HG03520 (cell line): ENCODE measurements at regions not wholly inside any gene's neighbourhood (a gene's known extent, or its start where the extent isn't known, plus 50 kb on each side); places are given as distances from the start of the nearest gene placed in this dataset.
"Not testable (repeated sequence)": the region's sequence is repeated elsewhere in the genome, so short reads cannot be mapped to it uniquely, and the experiment has no call there.

ENCODE experiments used
- ATAC-seq: cut with Tn5 transposase; IDR thresholded peaks from one replicate; pipeline ENCODE4 v1.9.1; 2021; ENCODE audit warnings: mild to moderate bottlenecking, moderate library complexity; ENCODE audit not compliant: unreplicated experiment

DNA sequence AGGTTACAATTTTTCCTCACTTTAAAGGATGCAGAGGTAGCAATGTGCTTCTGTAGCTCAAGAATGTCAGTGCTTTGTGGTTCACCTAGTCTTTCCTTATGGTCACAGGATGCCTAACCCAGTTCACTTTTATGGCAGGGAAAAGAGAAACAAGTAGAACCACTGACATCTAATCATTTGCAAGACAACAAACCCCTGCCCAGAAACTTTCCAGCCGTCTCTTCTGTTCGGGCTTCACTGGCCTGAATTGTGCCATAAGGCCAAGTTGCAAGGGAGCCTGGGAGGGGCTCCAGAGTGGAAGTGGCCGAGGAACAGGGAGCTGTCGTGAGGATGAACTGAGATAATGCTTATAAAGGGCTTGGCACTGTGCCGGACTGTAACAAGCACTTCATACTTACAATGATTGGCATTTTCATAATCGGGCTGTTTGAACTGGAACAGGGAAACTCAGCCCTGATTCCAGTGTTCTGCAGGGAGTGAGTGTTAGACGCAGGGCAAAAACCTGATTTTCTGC lies 212.6 kb downstream of the BCAS1 start:
- ATAC-seq = no peak

DNA sequence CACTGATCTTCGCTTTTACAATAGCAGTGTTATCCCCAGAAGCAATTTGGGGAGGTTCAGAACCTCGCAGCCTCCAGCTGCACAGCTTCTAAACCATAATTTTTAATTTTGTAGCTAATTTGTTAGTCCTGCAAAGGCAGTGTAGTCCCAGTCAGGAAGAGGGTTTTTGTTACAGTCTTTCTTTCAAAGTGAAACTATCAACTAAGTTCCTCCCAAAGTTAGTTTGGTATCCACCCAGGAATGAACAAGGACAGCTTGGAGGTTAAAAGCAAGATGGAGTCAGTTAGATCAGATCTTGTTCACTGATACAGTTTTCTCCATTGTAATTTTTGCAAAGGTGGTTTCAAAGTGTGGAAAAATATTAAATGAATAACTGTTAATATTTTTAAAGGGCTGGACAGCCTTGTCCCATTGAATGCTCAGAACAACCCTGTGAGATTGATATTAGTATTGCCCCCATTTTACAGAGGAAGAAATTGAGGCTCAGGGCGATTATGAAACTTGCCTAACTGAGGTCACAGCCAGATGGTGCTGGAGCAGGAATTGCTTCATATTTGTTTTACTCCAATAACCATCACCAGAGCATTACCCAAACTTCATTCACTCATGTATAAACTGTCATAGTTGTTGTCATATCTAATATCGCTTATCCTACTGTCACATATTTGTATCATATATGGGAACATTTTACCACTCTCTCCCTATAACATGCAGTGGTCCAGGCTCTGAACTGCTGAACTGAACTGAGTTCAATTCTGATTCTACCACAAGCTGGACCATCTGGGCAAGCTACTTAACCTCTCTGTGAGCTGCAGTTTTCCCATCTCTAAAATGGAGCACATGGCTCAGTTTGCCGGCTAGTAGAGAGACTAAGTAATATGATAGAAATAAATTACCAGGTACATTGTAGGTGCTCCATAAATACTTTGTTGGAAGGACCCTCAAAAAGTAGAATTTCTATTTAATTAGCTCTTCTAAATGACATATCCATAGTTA lies 213.8 kb downstream of the BCAS1 start:
- no peak for ATAC-seq

DNA sequence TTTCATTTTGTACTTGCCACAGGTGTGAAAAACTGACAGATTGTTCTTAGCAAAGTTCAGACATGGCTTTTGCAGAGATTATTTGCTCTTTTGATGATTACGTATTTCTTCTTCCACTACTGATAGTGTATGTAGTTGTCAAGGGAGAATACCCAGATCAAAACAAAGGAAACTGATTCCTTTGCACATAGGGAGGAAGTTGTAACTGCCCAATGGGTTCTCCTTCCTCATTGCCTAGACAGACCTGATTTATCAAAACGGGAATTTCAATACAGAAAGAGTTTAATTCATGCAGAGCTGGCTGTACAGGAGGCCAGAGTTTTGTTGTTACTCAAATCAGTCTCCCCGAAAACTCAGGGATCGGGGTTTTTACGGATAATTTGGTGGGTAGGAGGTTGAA lies 214.7 kb downstream of the BCAS1 start:
- ATAC-seq = no peak

DNA sequence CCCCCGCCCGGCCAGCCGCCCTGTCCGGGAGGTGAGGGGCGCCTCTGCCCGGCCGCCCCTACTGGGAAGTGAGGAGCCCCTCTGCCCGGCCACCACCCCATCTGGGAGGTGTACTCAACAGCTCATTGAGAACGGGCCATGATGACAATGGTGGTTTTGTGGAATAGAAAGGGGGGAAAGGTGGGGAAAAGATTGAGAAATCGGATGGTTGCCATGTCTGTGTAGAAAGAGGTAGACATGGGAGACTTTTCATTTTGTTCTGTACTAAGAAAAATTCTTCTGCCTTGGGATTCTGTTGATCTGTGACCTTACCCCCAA lies 215.8 kb downstream of the BCAS1 start:
- ATAC-seq = not testable (repeated sequence)

DNA sequence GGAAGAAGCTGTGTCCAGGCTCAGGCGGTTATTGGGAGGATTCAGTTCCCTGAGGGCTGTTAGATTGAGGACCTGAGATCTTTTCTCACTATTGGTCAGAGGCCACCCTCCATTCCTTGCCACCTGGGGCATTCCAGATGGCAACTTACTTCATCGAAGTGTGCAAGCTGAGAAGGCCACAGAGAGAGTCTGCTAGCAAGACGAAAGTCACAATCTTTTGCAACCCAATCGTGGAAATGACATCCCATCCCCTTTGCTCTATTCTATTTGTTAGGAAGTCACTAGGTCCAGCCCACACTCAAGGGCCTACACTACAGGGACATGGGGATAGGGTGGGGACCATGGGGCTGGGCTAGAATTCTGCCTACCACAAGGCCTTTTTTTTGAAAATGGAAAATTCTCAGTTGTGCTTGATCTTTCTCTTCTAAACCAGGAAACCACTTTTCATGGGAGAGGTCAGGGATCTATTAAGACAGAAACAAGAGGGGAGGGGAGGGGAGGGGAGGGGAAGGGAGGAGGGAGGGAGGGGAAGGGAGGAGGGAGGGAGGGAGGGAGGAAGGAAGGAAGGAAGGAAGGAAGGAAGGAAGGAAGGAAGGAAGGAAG lies 217.2 kb downstream of the BCAS1 start:
- no peak for ATAC-seq

DNA sequence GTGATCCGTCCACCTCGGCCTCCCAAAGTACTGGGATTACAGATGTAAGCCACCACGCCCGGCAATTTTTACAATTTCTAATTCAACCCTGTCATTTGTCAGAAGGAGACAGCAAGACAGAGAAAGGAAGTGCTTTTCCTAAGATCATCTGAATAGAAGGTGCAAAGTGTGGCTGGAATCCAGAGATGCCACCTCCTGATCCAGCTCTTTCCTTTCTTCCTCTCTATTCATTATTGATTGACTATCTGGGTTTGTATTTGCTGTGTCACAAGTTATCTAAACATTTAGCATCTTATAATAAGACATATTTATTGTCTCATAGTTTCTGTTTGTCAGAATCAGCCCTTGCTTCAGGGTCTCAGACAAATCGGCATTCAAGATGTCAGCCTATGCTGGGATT lies 217.7 kb downstream of the BCAS1 start:
- no peak for ATAC-seq

DNA sequence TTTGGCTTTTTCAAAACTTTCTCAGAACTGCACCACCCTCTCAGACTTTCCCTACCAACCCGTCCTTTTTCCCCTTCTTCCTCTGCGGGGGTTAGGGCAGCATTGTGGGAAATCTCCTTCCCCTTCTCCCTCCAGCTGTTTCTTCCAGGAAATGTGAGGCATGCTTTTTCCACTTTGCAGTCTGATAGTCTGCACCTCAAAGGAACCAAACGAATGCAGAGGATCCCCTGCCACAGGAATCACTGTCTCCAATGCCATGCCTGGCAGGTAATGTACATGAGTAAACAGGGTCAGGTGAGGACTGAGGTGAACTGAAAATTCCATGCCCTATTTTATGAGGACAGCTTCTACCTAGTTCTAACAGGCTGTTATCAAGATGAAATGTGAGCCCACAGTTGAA lies 218.4 kb downstream of the BCAS1 start:
- ATAC-seq = no peak

DNA sequence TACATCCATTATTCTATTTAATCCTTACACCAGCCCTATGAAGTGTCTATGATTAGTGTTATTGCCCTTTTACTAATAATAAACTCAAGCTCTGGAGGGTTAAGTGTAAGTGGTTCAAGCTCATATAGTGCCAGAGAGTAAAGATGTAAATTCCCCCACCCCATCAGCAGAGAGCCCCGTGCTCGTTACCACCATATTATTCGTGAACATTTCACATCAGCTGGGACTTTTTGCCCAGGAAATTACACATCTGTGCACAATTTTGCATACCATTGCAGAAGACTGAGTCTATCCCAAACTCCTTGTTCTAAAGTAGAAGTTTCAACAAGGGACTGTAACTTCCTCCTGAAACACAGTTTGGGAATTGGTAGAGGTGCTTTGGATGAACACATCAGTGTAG lies 220.1 kb downstream of the BCAS1 start:
- no peak for ATAC-seq

DNA sequence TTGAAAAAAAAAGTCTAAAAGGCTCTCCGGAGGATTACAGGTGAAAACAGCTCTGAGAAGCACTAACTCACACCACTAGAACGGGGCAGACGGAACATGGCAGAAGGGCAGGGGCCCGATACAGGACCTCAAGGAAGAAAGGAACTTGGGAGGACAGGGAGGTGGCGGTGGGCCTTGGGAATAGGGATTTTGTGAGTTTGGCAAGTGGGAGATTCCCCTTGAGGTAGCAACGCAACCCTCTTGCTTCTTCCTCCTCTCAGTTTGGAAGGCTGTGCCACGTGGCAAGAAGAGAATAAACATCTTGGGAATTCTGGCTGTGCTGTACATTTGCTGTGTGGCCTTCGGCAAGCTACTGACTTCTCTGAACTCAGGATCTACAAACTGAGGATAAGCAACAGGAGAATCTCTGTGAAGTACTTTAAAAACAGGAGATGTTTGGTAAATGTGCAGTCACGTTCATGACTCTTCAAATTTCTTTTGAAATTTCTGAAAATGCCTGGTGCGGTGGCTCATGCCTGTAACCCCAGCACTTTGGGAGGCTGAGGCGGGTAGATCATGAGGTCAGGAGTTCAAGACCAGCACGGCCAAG lies 220.8 kb downstream of the BCAS1 start:
- no peak for ATAC-seq

DNA sequence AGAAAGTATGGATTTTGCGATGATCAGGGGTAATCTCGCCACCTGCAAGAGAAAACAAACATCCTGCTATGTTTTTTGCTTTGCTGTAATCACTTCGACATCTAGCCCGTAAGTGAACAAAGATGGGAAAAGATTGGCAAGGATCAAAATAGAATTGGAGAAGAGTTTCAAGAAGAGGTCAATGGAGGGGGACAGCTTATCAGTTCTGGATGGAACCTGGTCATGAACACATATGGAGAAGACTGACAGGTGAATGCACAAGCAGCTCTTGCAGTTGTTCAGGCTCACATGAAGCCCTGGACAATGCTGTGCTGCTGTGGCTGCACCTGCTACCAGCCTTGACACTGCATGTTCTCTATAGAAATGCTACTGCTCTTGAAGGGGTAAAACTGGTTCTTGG lies 222.1 kb downstream of the BCAS1 start:
- ATAC-seq = no peak

DNA sequence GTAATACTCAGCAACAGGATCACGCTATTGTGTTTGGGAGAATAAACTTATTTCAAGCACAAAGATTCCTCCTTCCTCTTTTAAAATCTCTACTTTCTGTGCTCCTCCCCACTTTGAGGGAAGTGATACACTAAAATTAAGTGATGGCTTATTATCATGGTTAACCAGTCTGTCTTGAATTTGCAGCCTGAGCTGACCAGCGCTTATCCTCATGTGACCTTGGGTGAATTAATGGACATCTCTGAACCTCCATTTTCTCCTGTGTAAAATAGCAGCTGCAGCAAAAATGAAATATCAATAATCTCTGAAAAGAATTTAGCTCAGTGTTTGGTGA lies 222.6 kb downstream of the BCAS1 start:
- ATAC-seq = no peak

DNA sequence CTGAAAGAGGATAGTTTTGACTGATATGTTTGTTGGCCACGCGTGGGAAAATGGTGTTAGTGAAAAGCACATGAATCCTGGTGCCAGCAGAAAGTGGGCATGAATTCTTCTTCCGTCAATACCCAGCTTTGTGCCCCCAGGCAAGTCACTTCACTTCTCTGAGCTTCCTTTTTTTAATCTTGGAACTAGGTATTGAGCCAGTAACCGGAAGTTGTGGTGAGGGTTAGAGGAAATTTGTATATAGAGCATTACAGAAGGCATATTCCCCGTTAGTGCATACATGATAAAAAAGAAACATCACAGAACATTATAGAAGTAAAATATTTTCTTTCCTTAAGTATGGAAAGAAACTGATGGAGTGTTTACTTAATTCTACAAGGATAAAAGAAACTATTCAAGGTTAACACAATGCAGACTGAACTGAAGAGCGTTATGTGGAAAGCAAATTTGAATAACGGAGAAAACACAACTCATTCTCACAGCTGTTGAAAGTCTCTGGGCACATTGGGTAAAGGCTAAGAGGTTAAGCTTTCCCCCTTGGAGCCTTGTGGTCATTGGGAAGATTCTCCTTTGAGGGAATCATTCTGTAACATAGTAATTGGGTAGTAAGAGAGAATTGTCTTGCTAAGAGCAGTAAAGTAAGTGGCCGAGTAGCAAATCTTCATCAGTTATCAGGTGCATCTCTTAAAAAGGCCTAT lies 223.1 kb downstream of the BCAS1 start:
- no peak for ATAC-seq

DNA sequence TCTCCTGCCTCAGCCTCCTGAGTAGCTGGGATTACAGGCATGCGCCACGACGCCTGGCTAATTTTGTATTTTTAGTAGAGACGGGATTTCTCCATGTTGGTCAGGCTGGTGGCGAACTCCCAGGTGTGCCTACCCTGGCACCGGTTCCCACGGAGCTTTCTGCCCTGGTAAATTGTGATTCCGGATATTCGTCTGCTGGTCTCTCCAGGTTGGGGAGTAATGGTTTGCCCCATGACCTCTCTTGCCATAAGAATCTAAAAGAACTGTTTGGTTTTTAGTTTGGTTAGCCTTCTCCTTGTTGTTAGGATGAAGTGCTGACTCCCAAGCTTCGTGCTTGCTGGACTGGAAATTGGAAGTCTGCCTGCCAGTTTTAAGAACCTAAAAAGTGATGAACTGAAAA lies 223.8 kb downstream of the BCAS1 start:
- no peak for ATAC-seq

DNA sequence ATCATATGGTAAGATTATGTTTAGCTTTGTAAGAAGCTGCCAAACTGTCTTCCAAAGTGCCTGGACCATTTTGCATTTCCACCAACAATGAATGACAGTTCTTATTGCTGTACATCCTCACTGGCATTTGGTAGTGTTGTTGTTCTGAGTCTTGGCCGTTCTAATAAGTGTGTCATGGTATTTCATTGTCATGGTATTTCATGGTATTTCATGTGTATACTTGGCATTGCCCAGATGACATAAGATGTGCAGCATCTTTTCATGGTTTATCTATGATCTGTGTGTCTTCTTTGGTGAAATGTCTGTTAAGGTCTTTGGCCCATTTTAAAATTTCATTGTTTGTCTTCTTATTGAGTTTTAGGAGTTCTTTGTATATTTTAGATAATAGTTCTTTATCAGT lies 224.4 kb downstream of the BCAS1 start:
- no peak for ATAC-seq

DNA sequence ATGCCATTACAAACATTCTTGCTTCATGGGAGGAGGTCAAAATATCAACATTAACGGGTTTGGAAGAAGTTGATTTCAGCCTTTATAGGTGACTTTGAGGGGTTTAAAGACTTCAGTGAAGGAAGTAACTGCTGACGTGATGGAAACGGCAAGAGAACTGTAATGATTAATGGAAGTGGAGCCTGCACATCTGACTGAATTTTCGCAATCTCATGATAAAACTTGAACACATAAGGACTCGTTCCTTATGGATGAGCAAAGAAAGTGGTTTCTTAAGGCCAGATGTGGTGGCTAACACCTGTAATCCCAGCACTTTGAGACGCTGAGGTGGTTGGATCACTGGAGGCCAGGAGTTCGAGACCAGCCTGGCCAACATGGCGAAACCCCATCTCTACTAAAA lies 226.1 kb downstream of the BCAS1 start:
- ATAC-seq = no peak

DNA sequence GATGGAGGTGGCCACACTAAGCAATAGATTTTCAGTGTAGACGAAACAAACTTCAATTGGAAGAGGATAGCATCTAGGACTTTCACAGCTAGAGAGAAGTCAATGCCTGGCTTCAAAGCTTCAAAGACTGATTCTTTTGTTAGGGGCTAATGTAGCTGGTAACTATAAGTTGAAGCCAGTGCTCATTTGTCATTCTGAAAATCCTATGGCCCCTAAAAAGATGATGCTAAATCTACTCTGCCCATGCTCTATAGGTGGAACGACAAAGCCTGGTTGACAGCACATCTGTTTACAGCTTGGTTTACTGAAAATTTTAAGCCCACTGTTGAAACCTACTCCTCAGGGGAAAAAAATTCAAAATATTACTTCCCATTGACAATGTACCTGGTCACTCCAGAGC lies 226.7 kb downstream of the BCAS1 start:
- no peak for ATAC-seq

DNA sequence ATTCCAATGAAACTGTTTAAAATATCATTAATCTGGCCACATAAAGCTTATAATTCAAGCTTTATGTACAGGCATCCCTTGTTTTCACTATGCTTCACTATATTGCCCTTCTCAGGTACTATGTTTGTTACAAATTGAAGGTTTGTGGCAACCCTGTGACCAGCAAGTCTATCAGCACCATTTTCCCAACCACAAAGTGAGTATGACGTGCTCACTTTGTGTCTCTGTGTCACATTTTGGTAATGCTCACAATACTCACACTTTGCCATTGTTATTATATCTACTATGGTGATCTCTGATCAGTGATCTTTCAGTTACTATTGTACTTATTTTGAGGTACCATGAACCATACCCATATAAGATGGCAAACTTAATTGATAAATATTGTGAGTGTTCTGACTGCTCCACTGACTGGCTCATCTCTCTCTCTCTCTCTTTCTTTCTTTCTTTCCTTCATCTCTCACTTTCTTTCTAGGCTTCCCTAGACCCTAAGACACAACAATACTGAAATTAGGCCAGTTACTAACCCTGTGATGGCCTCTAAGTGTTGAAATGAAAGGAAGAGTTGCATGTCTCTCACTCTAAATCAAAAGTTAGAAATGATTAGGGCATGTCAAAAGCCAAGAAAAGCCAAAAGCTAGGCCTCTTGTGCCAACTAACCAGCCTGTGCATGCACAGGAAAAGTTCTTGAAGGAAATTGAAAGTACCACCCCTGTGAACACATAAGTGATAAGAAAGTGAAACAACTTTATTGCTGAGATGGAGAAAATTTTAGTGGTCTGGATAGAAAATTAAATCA lies 227.9 kb downstream of the BCAS1 start:
- ATAC-seq = no peak

DNA sequence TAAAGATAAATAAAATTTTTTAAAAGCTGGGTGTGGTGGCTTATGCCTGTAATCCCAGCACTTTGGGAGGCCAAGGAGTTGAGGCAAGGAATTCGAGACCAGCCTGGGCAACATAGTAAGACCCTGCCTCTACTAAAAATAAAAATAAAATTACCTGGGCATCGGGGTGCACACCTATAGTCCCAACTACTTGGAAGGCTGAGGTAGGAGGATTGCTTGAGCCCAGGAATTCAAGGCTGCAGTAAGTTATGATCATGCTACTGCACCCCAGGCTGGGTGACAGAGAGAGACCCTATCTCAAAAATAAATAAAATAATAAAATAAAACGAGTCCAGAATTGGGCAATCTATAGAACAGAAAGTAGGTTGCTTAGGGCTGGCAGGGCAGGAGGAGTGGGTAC lies 228.7 kb downstream of the BCAS1 start:
- no peak for ATAC-seq

DNA sequence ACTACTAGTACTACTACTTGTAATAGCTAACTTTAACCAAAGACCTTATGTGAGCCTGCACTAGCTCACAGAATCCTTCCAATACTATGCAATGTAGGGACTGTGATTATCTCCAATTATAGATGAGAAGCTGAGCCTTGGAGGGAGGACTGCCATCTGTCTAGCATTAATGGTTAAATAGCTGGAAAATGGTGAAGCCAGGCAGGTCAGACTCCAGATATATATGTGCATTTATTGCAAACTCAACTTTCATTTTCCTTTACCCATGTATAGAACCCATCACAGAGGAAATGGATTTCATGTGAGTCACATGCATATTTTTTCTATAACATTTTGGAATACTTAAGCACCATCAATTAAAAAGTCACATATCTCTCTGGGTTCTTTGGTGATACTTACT lies 229.9 kb downstream of the BCAS1 start:
- no peak for ATAC-seq

DNA sequence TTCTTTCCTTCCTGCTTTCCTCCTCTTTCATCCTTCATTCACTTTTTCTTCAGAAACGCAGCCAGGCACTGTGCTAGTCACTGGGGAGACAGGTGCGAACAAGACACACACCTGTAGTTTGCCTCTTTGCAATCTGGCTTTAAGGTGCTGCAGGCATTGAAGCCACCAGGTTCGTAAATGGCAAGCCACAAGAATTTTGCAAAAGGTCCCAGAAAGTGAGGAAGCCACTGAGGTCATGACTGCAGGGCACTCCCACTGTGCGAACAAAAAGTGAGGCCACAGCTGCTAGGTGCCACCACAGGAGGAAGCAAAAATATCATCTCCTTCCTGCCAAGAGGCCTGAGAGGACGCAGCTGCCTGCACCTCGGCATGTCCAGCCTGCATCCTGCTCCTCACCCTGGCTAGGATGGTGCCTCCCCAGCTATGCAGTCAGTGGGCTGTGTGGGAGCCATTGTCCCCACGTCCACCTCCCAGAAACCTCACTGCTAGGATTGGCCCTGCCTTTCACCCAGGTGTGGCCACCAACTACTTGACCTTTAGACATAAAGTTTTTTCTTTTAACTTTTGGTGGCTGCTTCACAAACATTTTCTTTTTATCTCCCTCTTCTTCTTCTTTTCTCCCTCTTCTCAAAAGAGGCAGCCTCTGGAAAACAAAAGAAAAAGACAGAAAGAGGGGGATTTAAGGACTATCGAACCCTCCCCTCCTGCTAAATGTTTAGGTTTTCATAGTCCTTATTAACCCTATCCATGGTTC lies 230.8 kb downstream of the BCAS1 start:
- no peak for ATAC-seq
